Body of pancreas (tissue), 4 donors: ENCODE measurements at regions not wholly inside any gene's neighbourhood (a gene's known extent, or its start where the extent isn't known, plus 50 kb on each side); places are given as distances from the start of the nearest gene placed in this dataset.

Source experiments
- CTCF ChIP-seq, 7 experiments: fragments of 450-650 bp in 4 of 7; fragments of 200-600 bp in 3 of 7; sonication (generic) in 3 of 7; IDR thresholded peaks; one replicate each; pipeline ENCODE4 v1.5.1; 2016 to 2019; ENCODE audit warnings: antibody characterized with exemption in 7 of 7
- POLR2A ChIP-seq, 3 donors: fragments of 450-650 bp; IDR thresholded peaks; one replicate each; pipeline ENCODE4 v1.6.1; 2016; ENCODE audit warnings: antibody characterized with exemption in 3 of 3, mild to moderate bottlenecking in 2 of 3

DNA sequence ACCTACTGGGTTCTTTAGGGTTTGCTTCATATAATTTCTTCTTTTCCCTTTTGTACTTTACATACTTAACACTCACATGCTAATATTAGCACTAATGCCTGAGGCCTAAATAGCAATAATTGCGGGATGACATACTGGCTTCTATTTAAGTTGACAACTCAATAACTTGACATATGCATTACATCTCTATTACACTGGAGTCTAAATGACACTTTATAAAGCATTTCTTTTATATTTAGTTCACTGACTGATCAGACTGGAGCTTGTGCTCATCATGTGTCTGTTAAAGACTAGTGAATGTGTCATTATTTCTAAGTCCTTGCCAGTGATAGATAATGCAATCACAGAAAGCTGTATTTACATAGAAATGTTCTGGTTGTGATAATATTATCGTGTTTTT, 472.1 kb upstream of the SEMA3A start:
- no peak for TF ChIP-seq CTCF (IDR thresholded peaks at IDR 0.05)
- TF ChIP-seq POLR2A (IDR thresholded peaks at IDR 0.05) = no peak
